ENCODE measurements at regions not wholly inside any gene's neighbourhood (a gene's known extent, or its start where the extent isn't known, plus 50 kb on each side); places are given as distances from the start of the nearest gene placed in this dataset.

Small RNA genes lying in the stretch of these regions (small RNA-seq; reads per million reads assigned to genes)
- 0 reads per million in 2 donors for gene AC008740.2
